Endothelial cell of umbilical vein (primary cell): ENCODE measurements at regions not wholly inside any gene's neighbourhood (a gene's known extent, or its start where the extent isn't known, plus 50 kb on each side); places are given as distances from the start of the nearest gene placed in this dataset.

Experiments
- EZH2 ChIP-seq: IDR thresholded peaks from 2 replicates; pipeline ENCODE4 v1.6.1; 2012; ENCODE audit warnings: borderline replicate concordance, low read depth, mild to moderate bottlenecking, moderate library complexity, low read length, inconsistent platforms; ENCODE audit not compliant: severe bottlenecking
- FOS ChIP-seq: IDR thresholded peaks from 2 replicates; pipeline ENCODE4 v1.6.1; 2011; ENCODE audit warnings: mild to moderate bottlenecking, low read length, moderate library complexity, borderline replicate concordance; ENCODE audit not compliant: insufficient read depth
- POLR2A ChIP-seq: IDR thresholded peaks from 2 replicates; pipeline ENCODE4 v1.6.1; 2012; ENCODE audit warnings: low read depth, mild to moderate bottlenecking, control low read depth, low read length
- POLR2AphosphoS5 ChIP-seq: IDR thresholded peaks from 2 replicates; pipeline ENCODE4 v1.6.1; 2012; ENCODE audit warnings: low read depth, mild to moderate bottlenecking, control low read depth, low read length, moderate library complexity; ENCODE audit not compliant: insufficient read depth
- TF ChIP-seq, protein P1 (sequence below), 2 donors: IDR thresholded peaks; 1 replicate in 1 of 2; 2 replicates in 1 of 2; pipeline ENCODE4 v1.5.1; 2011; ENCODE audit warnings: low read length in 2 of 2, mild to moderate bottlenecking in 2 of 2, moderate library complexity in 2 of 2, control low read depth in 1 of 2, inconsistent platforms in 1 of 2, low read depth in 1 of 2; ENCODE audit not compliant: insufficient read depth in 1 of 2; ENCODE audit errors: extremely low read depth in 1 of 2

- TF ChIP-seq POLR2AphosphoS5 (no peak), POLR2A (no peak), FOS (no peak), EZH2 (no peak)
- TF ChIP-seq, protein P1, sequence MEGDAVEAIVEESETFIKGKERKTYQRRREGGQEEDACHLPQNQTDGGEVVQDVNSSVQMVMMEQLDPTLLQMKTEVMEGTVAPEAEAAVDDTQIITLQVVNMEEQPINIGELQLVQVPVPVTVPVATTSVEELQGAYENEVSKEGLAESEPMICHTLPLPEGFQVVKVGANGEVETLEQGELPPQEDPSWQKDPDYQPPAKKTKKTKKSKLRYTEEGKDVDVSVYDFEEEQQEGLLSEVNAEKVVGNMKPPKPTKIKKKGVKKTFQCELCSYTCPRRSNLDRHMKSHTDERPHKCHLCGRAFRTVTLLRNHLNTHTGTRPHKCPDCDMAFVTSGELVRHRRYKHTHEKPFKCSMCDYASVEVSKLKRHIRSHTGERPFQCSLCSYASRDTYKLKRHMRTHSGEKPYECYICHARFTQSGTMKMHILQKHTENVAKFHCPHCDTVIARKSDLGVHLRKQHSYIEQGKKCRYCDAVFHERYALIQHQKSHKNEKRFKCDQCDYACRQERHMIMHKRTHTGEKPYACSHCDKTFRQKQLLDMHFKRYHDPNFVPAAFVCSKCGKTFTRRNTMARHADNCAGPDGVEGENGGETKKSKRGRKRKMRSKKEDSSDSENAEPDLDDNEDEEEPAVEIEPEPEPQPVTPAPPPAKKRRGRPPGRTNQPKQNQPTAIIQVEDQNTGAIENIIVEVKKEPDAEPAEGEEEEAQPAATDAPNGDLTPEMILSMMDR (IDR thresholded peaks at IDR 0.05; ENCODE audit: extremely low read depth in 1 of 2, insufficient read depth in 1 of 2, low read depth in 1 of 2, low read length in 2 of 2), result no peak
These were observed 65.6 kb upstream of the CFAP161 start for GRCh38 chr15:81068516-81068915.
